ENCODE measurements at regions not wholly inside any gene's neighbourhood (a gene's known extent, or its start where the extent isn't known, plus 50 kb on each side); places are given as distances from the start of the nearest gene placed in this dataset.

GRCh38 chr7:106807474-106807873 lies 57.6 kb upstream of the PIK3CG start:
- TF ChIP-seq, protein P1, sequence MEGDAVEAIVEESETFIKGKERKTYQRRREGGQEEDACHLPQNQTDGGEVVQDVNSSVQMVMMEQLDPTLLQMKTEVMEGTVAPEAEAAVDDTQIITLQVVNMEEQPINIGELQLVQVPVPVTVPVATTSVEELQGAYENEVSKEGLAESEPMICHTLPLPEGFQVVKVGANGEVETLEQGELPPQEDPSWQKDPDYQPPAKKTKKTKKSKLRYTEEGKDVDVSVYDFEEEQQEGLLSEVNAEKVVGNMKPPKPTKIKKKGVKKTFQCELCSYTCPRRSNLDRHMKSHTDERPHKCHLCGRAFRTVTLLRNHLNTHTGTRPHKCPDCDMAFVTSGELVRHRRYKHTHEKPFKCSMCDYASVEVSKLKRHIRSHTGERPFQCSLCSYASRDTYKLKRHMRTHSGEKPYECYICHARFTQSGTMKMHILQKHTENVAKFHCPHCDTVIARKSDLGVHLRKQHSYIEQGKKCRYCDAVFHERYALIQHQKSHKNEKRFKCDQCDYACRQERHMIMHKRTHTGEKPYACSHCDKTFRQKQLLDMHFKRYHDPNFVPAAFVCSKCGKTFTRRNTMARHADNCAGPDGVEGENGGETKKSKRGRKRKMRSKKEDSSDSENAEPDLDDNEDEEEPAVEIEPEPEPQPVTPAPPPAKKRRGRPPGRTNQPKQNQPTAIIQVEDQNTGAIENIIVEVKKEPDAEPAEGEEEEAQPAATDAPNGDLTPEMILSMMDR (IDR thresholded peaks at IDR 0.05) = no peak
- TF ChIP-seq IRF2 (CRISPR knock-in tag; IDR thresholded peaks at IDR 0.05; ENCODE audit: borderline replicate concordance, low read depth) (no peak), FOXJ3 (CRISPR knock-in tag; IDR thresholded peaks at IDR 0.05; ENCODE audit: borderline replicate concordance) (no peak), CBFB (CRISPR knock-in tag; IDR thresholded peaks at IDR 0.05; ENCODE audit: low read depth) (no peak), TEAD4 (CRISPR knock-in tag; IDR thresholded peaks at IDR 0.05) (no peak), ATF6 (CRISPR knock-in tag; IDR thresholded peaks at IDR 0.05) (no peak), PRDM15 (CRISPR knock-in tag; IDR thresholded peaks at IDR 0.05) (no peak), ZNF121 (CRISPR knock-in tag; IDR thresholded peaks at IDR 0.05) (no peak), JUN (CRISPR knock-in tag; IDR thresholded peaks at IDR 0.05) (no peak), GRHL2 (CRISPR knock-in tag; IDR thresholded peaks at IDR 0.05; ENCODE audit: insufficient replicate concordance, severe bottlenecking) (no peak), GABPB1 (CRISPR knock-in tag; IDR thresholded peaks at IDR 0.05) (no peak)
- TF ChIP-seq, protein P2, sequence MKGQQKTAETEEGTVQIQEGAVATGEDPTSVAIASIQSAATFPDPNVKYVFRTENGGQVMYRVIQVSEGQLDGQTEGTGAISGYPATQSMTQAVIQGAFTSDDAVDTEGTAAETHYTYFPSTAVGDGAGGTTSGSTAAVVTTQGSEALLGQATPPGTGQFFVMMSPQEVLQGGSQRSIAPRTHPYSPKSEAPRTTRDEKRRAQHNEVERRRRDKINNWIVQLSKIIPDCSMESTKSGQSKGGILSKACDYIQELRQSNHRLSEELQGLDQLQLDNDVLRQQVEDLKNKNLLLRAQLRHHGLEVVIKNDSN (CRISPR knock-in tag; IDR thresholded peaks at IDR 0.05) = no peak
